Neuron (in vitro differentiated cells): ENCODE measurements at regions not wholly inside any gene's neighbourhood (a gene's known extent, or its start where the extent isn't known, plus 50 kb on each side); places are given as distances from the start of the nearest gene placed in this dataset.
"Not testable (repeated sequence)": the region's sequence is repeated elsewhere in the genome, so short reads cannot be mapped to it uniquely, and the experiment has no call there.

Source experiments
- H2AFZ ChIP-seq: one replicate; pipeline ENCODE4 v1.6.1; 2013; ENCODE audit warnings: low read depth, mild to moderate bottlenecking, inconsistent platforms, low read length, moderate library complexity
- H3K27me3 ChIP-seq: one replicate; pipeline ENCODE4 v1.6.1; 2013; ENCODE audit warnings: low read length; ENCODE audit not compliant: insufficient read depth
- H3K36me3 ChIP-seq: one replicate; pipeline ENCODE4 v1.6.1; 2013; ENCODE audit warnings: low read length; ENCODE audit not compliant: insufficient read depth
- H3K4me1 ChIP-seq: one replicate; pipeline ENCODE4 v1.6.1; 2013; ENCODE audit warnings: low read length; ENCODE audit not compliant: insufficient read depth
- H3K4me3 ChIP-seq: 2 replicates; pipeline ENCODE4 v1.5.1; 2013; ENCODE audit warnings: mild to moderate bottlenecking, low read length, moderate library complexity
- H3K9me3 ChIP-seq: one replicate; pipeline ENCODE4 v1.6.1; 2013; ENCODE audit warnings: low read length

- H3K27me3 ChIP-seq: no peaks in the 10 kb centered on the region
- H2AFZ ChIP-seq: no peak overlapping the region
- H3K4me1 ChIP-seq: no peaks in the 10 kb centered on the region
- H3K36me3 ChIP-seq: no peaks in the 10 kb centered on the region
- H3K4me3 ChIP-seq: no peak overlapping the region
- no peaks in the 10 kb centered on the region for H3K9me3 ChIP-seq
Measured at GRCh38 chr20:12564979-12565378, 443.8 kb upstream of the SPTLC3 start.

GRCh38 chr20:12566596-12566995 is 442.2 kb upstream of the SPTLC3 start:
- Histone ChIP-seq H3K9me3 (no peaks in the 10 kb centered on the region), H3K4me1 (no peaks in the 10 kb centered on the region), H3K27me3 (no peaks in the 10 kb centered on the region), H3K4me3 (no peak overlapping the region), H2AFZ (no peak overlapping the region), H3K36me3 (no peaks in the 10 kb centered on the region)

GRCh38 chr20:12570371-12570770 is 438.4 kb upstream of the SPTLC3 start:
- Histone ChIP-seq H2AFZ (no peak overlapping the region), H3K4me1 (no peaks in the 10 kb centered on the region), H3K4me3 (no peak overlapping the region), H3K9me3 (no peaks in the 10 kb centered on the region), H3K36me3 (no peaks in the 10 kb centered on the region), H3K27me3 (no peaks in the 10 kb centered on the region)

- H2AFZ ChIP-seq: no peak overlapping the region
- no peaks in the 10 kb centered on the region for H3K9me3 ChIP-seq
- H3K36me3 ChIP-seq: no peaks in the 10 kb centered on the region
- H3K4me3 ChIP-seq: no peak overlapping the region
- H3K4me1 ChIP-seq: no peaks in the 10 kb centered on the region
- H3K27me3 ChIP-seq: no peaks in the 10 kb centered on the region
Measured at GRCh38 chr20:12573442-12573841, 435.3 kb upstream of the SPTLC3 start.

- Histone ChIP-seq H2AFZ (no peak overlapping the region), H3K36me3 (no peaks in the 10 kb centered on the region), H3K4me3 (no peak overlapping the region), H3K4me1 (no peaks in the 10 kb centered on the region), H3K9me3 (no peaks in the 10 kb centered on the region), H3K27me3 (no peaks in the 10 kb centered on the region)
Measured at GRCh38 chr20:12575352-12576095, 433.2 kb upstream of the SPTLC3 start.

GRCh38 chr20:12577213-12577612 is 431.6 kb upstream of the SPTLC3 start:
- Histone ChIP-seq H3K9me3 (no peaks in the 10 kb centered on the region), H3K4me3 (no peak overlapping the region), H2AFZ (no peak overlapping the region), H3K36me3 (no peaks in the 10 kb centered on the region), H3K4me1 (no peaks in the 10 kb centered on the region), H3K27me3 (no peaks in the 10 kb centered on the region)

- Histone ChIP-seq H3K4me1 (no peaks in the 10 kb centered on the region), H3K36me3 (no peaks in the 10 kb centered on the region), H3K4me3 (no peak overlapping the region), H2AFZ (no peak overlapping the region), H3K27me3 (no peaks in the 10 kb centered on the region), H3K9me3 (no peaks in the 10 kb centered on the region)
Measured at GRCh38 chr20:12581644-12582289, 427.0 kb upstream of the SPTLC3 start.

GRCh38 chr20:12582710-12583109 is 426.1 kb upstream of the SPTLC3 start:
- H3K36me3 ChIP-seq, H2AFZ ChIP-seq, H3K4me3 ChIP-seq, H3K4me1 ChIP-seq, H3K27me3 ChIP-seq, H3K9me3 ChIP-seq: not testable (repeated sequence)

- Histone ChIP-seq H3K9me3 (no peaks in the 10 kb centered on the region), H3K36me3 (no peaks in the 10 kb centered on the region)
Measured at GRCh38 chr20:12591949-12592470, 416.8 kb upstream of the SPTLC3 start.

GRCh38 chr20:12592756-12593155 is 416.0 kb upstream of the SPTLC3 start:
- Histone ChIP-seq H2AFZ (no peak overlapping the region), H3K36me3 (no peaks in the 10 kb centered on the region), H3K4me3 (no peak overlapping the region)

More at GRCh38 chr20:12591949-12592470, 416.8 kb upstream of the SPTLC3 start:
- no peaks in the 10 kb centered on the region for H3K4me1 ChIP-seq
- H2AFZ ChIP-seq: no peak overlapping the region
- H3K27me3 ChIP-seq: no peaks in the 10 kb centered on the region
- H3K4me3 ChIP-seq: no peak overlapping the region

GRCh38 chr20:12593342-12593873 is 415.4 kb upstream of the SPTLC3 start:
- H3K9me3 ChIP-seq: no peaks in the 10 kb centered on the region
- no peaks in the 10 kb centered on the region for H3K36me3 ChIP-seq
- no peaks in the 10 kb centered on the region for H3K27me3 ChIP-seq
- H3K4me1 ChIP-seq: no peaks in the 10 kb centered on the region
- H2AFZ ChIP-seq: no peak overlapping the region
- H3K4me3 ChIP-seq: no peak overlapping the region

More at GRCh38 chr20:12592756-12593155, 416.0 kb upstream of the SPTLC3 start:
- H3K27me3 ChIP-seq: no peaks in the 10 kb centered on the region
- no peaks in the 10 kb centered on the region for H3K9me3 ChIP-seq
- H3K4me1 ChIP-seq: no peaks in the 10 kb centered on the region

GRCh38 chr20:12594410-12595088 is 414.2 kb upstream of the SPTLC3 start:
- H3K36me3 ChIP-seq: no peaks in the 10 kb centered on the region
- H3K4me3 ChIP-seq: peak overlapping the region; percentile 15
- H3K9me3 ChIP-seq: no peaks in the 10 kb centered on the region
- H3K27me3 ChIP-seq: no peaks in the 10 kb centered on the region
- H2AFZ ChIP-seq: peak overlapping the region; percentile 3
- no peaks in the 10 kb centered on the region for H3K4me1 ChIP-seq

GRCh38 chr20:12595841-12596240 is 412.9 kb upstream of the SPTLC3 start:
- H2AFZ ChIP-seq: no peak overlapping the region
- H3K4me3 ChIP-seq: no peak overlapping the region
- no peaks in the 10 kb centered on the region for H3K4me1 ChIP-seq
- H3K27me3 ChIP-seq: no peaks in the 10 kb centered on the region
- no peaks in the 10 kb centered on the region for H3K9me3 ChIP-seq
- no peaks in the 10 kb centered on the region for H3K36me3 ChIP-seq
